ENCODE measurements at regions not wholly inside any gene's neighbourhood (a gene's known extent, or its start where the extent isn't known, plus 50 kb on each side); places are given as distances from the start of the nearest gene placed in this dataset.

- TF ChIP-seq, protein P1, sequence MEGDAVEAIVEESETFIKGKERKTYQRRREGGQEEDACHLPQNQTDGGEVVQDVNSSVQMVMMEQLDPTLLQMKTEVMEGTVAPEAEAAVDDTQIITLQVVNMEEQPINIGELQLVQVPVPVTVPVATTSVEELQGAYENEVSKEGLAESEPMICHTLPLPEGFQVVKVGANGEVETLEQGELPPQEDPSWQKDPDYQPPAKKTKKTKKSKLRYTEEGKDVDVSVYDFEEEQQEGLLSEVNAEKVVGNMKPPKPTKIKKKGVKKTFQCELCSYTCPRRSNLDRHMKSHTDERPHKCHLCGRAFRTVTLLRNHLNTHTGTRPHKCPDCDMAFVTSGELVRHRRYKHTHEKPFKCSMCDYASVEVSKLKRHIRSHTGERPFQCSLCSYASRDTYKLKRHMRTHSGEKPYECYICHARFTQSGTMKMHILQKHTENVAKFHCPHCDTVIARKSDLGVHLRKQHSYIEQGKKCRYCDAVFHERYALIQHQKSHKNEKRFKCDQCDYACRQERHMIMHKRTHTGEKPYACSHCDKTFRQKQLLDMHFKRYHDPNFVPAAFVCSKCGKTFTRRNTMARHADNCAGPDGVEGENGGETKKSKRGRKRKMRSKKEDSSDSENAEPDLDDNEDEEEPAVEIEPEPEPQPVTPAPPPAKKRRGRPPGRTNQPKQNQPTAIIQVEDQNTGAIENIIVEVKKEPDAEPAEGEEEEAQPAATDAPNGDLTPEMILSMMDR (IDR thresholded peaks at IDR 0.05 in 8 of 11, conservative IDR thresholded peaks at IDR 0.05 in 3 of 11), result no peak
- no peak for TF ChIP-seq POLR2AphosphoS5 (IDR thresholded peaks at IDR 0.05)
These were observed 64.0 kb upstream of the FERD3L start for GRCh38 chr7:19209166-19209696.
